ENCODE measurements at regions not wholly inside any gene's neighbourhood (a gene's known extent, or its start where the extent isn't known, plus 50 kb on each side); places are given as distances from the start of the nearest gene placed in this dataset.

DNA sequence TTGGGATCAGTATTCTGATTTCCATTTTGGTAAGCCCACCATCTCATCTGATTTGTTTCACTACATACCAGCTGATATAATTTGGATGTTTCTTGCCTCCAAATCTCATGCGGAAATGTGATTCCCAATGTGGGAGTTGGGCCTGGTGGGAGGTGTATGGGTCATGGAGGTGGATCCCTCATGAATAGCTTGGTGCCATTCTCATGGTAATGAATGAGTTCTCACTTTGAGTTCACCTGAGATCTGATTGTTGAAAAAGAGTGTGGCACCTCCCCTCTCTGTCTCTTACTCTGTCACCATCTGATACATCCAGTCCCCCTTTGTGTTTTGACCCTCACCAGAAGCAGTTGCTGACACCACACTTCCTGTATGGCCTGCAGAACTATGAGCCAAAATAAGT is 347.3 kb downstream of the ARL4A start:
- TF ChIP-seq, protein P1, sequence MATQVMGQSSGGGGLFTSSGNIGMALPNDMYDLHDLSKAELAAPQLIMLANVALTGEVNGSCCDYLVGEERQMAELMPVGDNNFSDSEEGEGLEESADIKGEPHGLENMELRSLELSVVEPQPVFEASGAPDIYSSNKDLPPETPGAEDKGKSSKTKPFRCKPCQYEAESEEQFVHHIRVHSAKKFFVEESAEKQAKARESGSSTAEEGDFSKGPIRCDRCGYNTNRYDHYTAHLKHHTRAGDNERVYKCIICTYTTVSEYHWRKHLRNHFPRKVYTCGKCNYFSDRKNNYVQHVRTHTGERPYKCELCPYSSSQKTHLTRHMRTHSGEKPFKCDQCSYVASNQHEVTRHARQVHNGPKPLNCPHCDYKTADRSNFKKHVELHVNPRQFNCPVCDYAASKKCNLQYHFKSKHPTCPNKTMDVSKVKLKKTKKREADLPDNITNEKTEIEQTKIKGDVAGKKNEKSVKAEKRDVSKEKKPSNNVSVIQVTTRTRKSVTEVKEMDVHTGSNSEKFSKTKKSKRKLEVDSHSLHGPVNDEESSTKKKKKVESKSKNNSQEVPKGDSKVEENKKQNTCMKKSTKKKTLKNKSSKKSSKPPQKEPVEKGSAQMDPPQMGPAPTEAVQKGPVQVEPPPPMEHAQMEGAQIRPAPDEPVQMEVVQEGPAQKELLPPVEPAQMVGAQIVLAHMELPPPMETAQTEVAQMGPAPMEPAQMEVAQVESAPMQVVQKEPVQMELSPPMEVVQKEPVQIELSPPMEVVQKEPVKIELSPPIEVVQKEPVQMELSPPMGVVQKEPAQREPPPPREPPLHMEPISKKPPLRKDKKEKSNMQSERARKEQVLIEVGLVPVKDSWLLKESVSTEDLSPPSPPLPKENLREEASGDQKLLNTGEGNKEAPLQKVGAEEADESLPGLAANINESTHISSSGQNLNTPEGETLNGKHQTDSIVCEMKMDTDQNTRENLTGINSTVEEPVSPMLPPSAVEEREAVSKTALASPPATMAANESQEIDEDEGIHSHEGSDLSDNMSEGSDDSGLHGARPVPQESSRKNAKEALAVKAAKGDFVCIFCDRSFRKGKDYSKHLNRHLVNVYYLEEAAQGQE (IDR thresholded peaks at IDR 0.05; ENCODE audit: insufficient read depth in 1 of 2, low read depth in 2 of 2, low read length in 2 of 2), result no peak
- no peak for TF ChIP-seq POLR2AphosphoS5 (IDR thresholded peaks at IDR 0.05; ENCODE audit: low read depth, low read length)
- TF ChIP-seq SIN3A (IDR thresholded peaks at IDR 0.05; ENCODE audit: borderline replicate concordance, insufficient read depth, low read length), result no peak
